NCI-H128 (cell line): ENCODE measurements at regions not wholly inside any gene's neighbourhood (a gene's known extent, or its start where the extent isn't known, plus 50 kb on each side); places are given as distances from the start of the nearest gene placed in this dataset.

Experiments
- DNase-seq: peaks from one replicate; lab custom pipeline; 2025; ENCODE audit not compliant: unreplicated experiment; lab: John Stamatoyannopoulos, UW

- DNase-seq: no peak
Observed at GRCh38 chr12:123042833-123043232, 62.4 kb downstream of the ARL6IP4 start.

GRCh38 chr12:123041811-123042655 is 61.6 kb downstream of the ARL6IP4 start:
- no peak for DNase-seq

GRCh38 chr12:123041042-123041531 is 60.6 kb downstream of the ARL6IP4 start:
- no peak for DNase-seq

GRCh38 chr12:123040106-123040505 is 59.6 kb downstream of the ARL6IP4 start:
- no peak for DNase-seq

GRCh38 chr12:123038966-123039365 is 58.5 kb downstream of the ARL6IP4 start:
- DNase-seq: no peak

- no peak for DNase-seq
Observed at GRCh38 chr12:123038486-123038885, 58.0 kb downstream of the ARL6IP4 start.

GRCh38 chr12:123037791-123038190 is 57.3 kb downstream of the ARL6IP4 start:
- no peak for DNase-seq

GRCh38 chr12:123036466-123037285 is 56.2 kb downstream of the ARL6IP4 start:
- DNase-seq: no peak

- DNase-seq: no peak
Observed at GRCh38 chr12:123035841-123036240, 55.4 kb downstream of the ARL6IP4 start.

GRCh38 chr12:123034865-123035264 is 54.4 kb downstream of the ARL6IP4 start:
- DNase-seq: no peak

GRCh38 chr12:123034022-123034541 is 53.6 kb downstream of the ARL6IP4 start:
- DNase-seq: no peak

GRCh38 chr12:123033392-123034021 is 53.0 kb downstream of the ARL6IP4 start:
- no peak for DNase-seq

- DNase-seq: no peak
Observed at GRCh38 chr12:123032736-123033391, 52.4 kb downstream of the ARL6IP4 start.
